BJ (cell line): ENCODE measurements at regions not wholly inside any gene's neighbourhood (a gene's known extent, or its start where the extent isn't known, plus 50 kb on each side); places are given as distances from the start of the nearest gene placed in this dataset.
A peak's percentile ranks its signal among the peaks of the same experiment; 100 is the strongest.

Source experiments
- CTCF ChIA-PET: fragments of 350-600 bp; formaldehyde crosslinking; extraction: SDS; loops from one replicate; lab custom pipeline; 2021; ENCODE audit warnings: antibody characterized with exemption, inconsistent platforms; lab: Yijun Ruan, JAX
- POLR2A ChIA-PET: fragments of 300-600 bp; sonication (Branson Sonifier 250); formaldehyde crosslinking; extraction: SDS; loops from one replicate; lab custom pipeline; 2021; ENCODE audit warnings: antibody characterized with exemption; lab: Charles Lee
- DNase-seq: peaks from one replicate; pipeline ENCODE4 v3.0.0-alpha.2; 2011; ENCODE audit warnings: low read depth
- H3K27me3 ChIP-seq: 2 replicates; pipeline ENCODE4 v1.6.0; 2011; ENCODE audit warnings: low read length; ENCODE audit not compliant: control insufficient read depth, insufficient read depth
- H3K36me3 ChIP-seq: 2 replicates; pipeline ENCODE4 v1.5.1; 2011; ENCODE audit warnings: low read length; ENCODE audit not compliant: control insufficient read depth, insufficient read depth
- H3K4me3 ChIP-seq: 2 replicates; pipeline ENCODE4 v1.5.1; 2011; ENCODE audit warnings: low read depth, mild to moderate bottlenecking, control low read depth, low read length
- TF ChIP-seq, protein P1 (sequence below): IDR thresholded peaks from 2 replicates; pipeline ENCODE4 v1.5.1; 2011; ENCODE audit warnings: low read depth, mild to moderate bottlenecking, control low read depth, inconsistent platforms, low read length, moderate library complexity; ENCODE audit not compliant: insufficient read depth

DNA sequence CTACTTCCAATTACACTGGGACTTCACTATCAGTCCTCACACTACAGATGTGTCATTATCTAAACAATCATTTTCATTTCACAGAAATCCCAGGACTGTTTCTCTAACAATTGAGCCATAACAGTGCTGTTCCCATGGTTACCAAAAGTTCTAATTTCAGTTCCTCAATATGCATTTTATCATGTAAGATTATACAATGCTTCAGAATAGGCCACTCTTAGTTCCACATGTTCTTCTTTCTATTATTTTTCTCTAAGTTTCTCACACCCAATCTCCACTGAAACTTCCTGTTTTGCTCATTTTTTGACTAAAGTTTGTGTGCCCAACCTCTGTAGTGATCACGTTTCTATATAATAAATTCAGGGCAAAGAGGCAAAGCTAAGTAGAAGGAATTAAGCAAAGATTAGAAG, 185.8 kb downstream of the DUSP6 start:
- Histone ChIP-seq H3K27me3 (no peaks in the 10 kb centered on the region), H3K36me3 (no peaks in the 10 kb centered on the region), H3K4me3 (no peak overlapping the region)
- ChIA-PET POLR2A (no interaction called here), CTCF (no interaction called here)
- TF ChIP-seq, protein P1, sequence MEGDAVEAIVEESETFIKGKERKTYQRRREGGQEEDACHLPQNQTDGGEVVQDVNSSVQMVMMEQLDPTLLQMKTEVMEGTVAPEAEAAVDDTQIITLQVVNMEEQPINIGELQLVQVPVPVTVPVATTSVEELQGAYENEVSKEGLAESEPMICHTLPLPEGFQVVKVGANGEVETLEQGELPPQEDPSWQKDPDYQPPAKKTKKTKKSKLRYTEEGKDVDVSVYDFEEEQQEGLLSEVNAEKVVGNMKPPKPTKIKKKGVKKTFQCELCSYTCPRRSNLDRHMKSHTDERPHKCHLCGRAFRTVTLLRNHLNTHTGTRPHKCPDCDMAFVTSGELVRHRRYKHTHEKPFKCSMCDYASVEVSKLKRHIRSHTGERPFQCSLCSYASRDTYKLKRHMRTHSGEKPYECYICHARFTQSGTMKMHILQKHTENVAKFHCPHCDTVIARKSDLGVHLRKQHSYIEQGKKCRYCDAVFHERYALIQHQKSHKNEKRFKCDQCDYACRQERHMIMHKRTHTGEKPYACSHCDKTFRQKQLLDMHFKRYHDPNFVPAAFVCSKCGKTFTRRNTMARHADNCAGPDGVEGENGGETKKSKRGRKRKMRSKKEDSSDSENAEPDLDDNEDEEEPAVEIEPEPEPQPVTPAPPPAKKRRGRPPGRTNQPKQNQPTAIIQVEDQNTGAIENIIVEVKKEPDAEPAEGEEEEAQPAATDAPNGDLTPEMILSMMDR: no peak
- DNase-seq: no peak

DNA sequence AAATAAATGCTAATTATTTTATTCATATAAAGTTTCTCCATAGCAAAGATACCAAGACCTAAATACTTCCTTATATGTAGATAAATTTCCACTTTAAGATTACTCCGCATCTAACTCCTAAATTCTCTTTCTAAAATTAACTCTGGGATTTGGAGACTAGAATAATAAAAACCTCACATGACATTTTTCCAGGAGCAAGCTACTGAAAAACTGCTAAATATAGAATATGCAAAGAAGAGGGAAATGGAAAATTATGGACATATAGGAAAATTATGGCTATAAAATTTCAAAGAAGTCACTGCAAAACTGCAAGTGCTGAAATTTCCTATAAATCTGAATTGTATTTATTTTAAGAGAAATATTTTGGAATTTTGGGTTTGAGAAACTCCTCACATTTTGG, 186.2 kb downstream of the DUSP6 start:
- no peak overlapping the region for H3K4me3 ChIP-seq
- ChIA-PET CTCF (no interaction called here), POLR2A (no interaction called here)

DNA sequence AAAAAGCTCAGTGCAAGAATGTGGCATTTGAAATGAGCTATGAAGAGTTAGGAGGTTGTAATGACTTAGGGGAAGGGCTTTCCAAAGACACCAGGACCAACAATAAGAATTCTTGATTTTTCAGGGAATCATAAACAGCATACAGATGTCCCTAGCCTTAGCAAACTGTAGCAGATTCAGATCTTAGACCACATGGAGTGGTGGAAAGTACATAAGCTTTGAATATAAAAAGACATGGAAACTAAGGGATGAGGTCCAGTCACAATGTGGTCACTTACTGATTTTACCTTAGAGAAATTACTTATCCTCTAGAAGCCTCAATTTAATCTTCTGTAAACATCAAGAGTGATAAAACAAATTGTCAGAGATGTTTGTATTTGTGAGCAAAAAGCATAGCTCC, 186.6 kb downstream of the DUSP6 start:
- CTCF ChIA-PET: no interaction called here
- H3K4me3 ChIP-seq: no peak overlapping the region
- no peak for DNase-seq
- TF ChIP-seq, protein P1: no peak
- POLR2A ChIA-PET: no interaction called here
- no peaks in the 10 kb centered on the region for H3K36me3 ChIP-seq
- H3K27me3 ChIP-seq: no peaks in the 10 kb centered on the region

More for the DNA sequence above, 186.2 kb downstream of the DUSP6 start:
- no peaks in the 10 kb centered on the region for H3K27me3 ChIP-seq
- TF ChIP-seq, protein P1: no peak
- no peak for DNase-seq
- H3K36me3 ChIP-seq: no peaks in the 10 kb centered on the region

DNA sequence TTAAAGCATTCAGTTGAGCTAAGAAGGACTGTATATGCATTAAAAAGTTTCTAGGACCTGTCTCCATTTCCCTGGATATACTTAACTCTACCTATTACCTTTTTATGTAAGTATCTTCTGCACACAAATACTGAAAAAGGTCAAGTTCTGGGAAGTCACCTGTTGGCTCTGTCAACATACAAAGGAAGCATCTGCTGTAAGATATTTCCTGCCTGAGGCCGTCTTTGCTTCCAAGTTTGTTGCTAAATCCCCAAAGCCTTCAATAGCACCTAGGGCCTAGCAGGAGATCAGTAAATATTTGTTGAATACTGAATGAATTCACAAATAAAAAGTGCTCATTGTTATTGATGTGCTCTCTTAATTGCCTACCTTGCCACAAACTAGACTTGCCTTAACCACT, 188.4 kb downstream of the DUSP6 start:
- POLR2A ChIA-PET: no interaction called here
- TF ChIP-seq, protein P1: no peak
- DNase-seq: no peak
- Histone ChIP-seq H3K36me3 (no peaks in the 10 kb centered on the region), H3K27me3 (no peaks in the 10 kb centered on the region), H3K4me3 (no peak overlapping the region)
- CTCF ChIA-PET: no interaction called here

GRCh38 chr12:89162589-89163261, 189.6 kb downstream of the DUSP6 start:
- no peaks in the 10 kb centered on the region for H3K27me3 ChIP-seq
- TF ChIP-seq, protein P1: no peak
- ChIA-PET POLR2A (interaction anchor here (0.6 kb wide), 1 partner anchor 145 kb away, joined by 3 read pairs; no protein-coding TSS in a partner anchor), CTCF (interaction anchor here (0.5 to 1.0 kb wide), 4 partner anchors 111 to 299 kb away, joined by 3 read pairs; no protein-coding TSS in a partner anchor)
- H3K4me3 ChIP-seq: no peak overlapping the region
- no peaks in the 10 kb centered on the region for H3K36me3 ChIP-seq
- peak; percentile 98 for DNase-seq
